Activated CD8-positive, alpha-beta memory T cell treated with anti-CD3 and anti-CD28 coated beads, Interleukin-2, amount 50 U/mL, for 48 hours (primary cell): ENCODE measurements at regions not wholly inside any gene's neighbourhood (a gene's known extent, or its start where the extent isn't known, plus 50 kb on each side); places are given as distances from the start of the nearest gene placed in this dataset.
A peak's percentile ranks its signal among the peaks of the same experiment; 100 is the strongest.
"Not testable (repeated sequence)": the region's sequence is repeated elsewhere in the genome, so short reads cannot be mapped to it uniquely, and the experiment has no call there.

Experiments used
- DNase-seq: peaks from one replicate; pipeline ENCODE4 v3.0.0-alpha.2; 2020

GRCh38 chr5:68679041-68679440 is 414.8 kb upstream of the SLC30A5 start:
- no peak for DNase-seq

GRCh38 chr5:68680366-68680765 is 413.4 kb upstream of the SLC30A5 start:
- DNase-seq: no peak

GRCh38 chr5:68681929-68682328 is 411.9 kb upstream of the SLC30A5 start:
- DNase-seq: no peak

- DNase-seq: no peak
These were observed 411.2 kb upstream of the SLC30A5 start for GRCh38 chr5:68682400-68683160.

- DNase-seq: no peak
These were observed 410.2 kb upstream of the SLC30A5 start for GRCh38 chr5:68683632-68684036.

- DNase-seq: no peak
These were observed 408.0 kb upstream of the SLC30A5 start for GRCh38 chr5:68685863-68686262.

GRCh38 chr5:68688547-68688946 is 405.3 kb upstream of the SLC30A5 start:
- no peak for DNase-seq

GRCh38 chr5:68689010-68689409 is 404.8 kb upstream of the SLC30A5 start:
- no peak for DNase-seq

- not testable (repeated sequence) for DNase-seq
These were observed 401.9 kb upstream of the SLC30A5 start for GRCh38 chr5:68691874-68692273.

GRCh38 chr5:68698025-68698940 is 395.5 kb upstream of the SLC30A5 start:
- DNase-seq: no peak

- no peak for DNase-seq
These were observed 393.8 kb upstream of the SLC30A5 start for GRCh38 chr5:68699966-68700365.

- no peak for DNase-seq
These were observed 386.2 kb upstream of the SLC30A5 start for GRCh38 chr5:68707575-68707974.

GRCh38 chr5:68708156-68708841 is 385.5 kb upstream of the SLC30A5 start:
- no peak for DNase-seq

- no peak for DNase-seq
These were observed 385.0 kb upstream of the SLC30A5 start for GRCh38 chr5:68708842-68709170.

- no peak for DNase-seq
These were observed 384.6 kb upstream of the SLC30A5 start for GRCh38 chr5:68709239-68709638.

GRCh38 chr5:68710514-68710913 is 383.3 kb upstream of the SLC30A5 start:
- DNase-seq: no peak

GRCh38 chr5:68711293-68712200 is 382.3 kb upstream of the SLC30A5 start:
- peak; percentile 51 for DNase-seq

GRCh38 chr5:68714810-68715209 is 379.0 kb upstream of the SLC30A5 start:
- DNase-seq: no peak

- no peak for DNase-seq
These were observed 372.8 kb upstream of the SLC30A5 start for GRCh38 chr5:68720884-68721610.

- no peak for DNase-seq
These were observed 371.5 kb upstream of the SLC30A5 start for GRCh38 chr5:68722357-68722756.

- DNase-seq: no peak
These were observed 367.7 kb upstream of the SLC30A5 start for GRCh38 chr5:68725905-68726683.
